SU-DHL-6 (cell line): ENCODE measurements at regions not wholly inside any gene's neighbourhood (a gene's known extent, or its start where the extent isn't known, plus 50 kb on each side); places are given as distances from the start of the nearest gene placed in this dataset.

Source experiments
- CTCF ChIP-seq: fragments of 200-600 bp; sonication (generic); IDR thresholded peaks from one replicate; pipeline ENCODE4 v1.5.1; 2017; ENCODE audit warnings: antibody characterized with exemption, mild to moderate bottlenecking, low read length, moderate library complexity; ENCODE audit not compliant: insufficient read depth, poor library complexity, severe bottlenecking
- EZH2phosphoT487 ChIP-seq: fragments of 200-600 bp; sonication (generic), shearing (Covaris generic); conservative IDR thresholded peaks from 2 replicates; pipeline ENCODE4 v1.6.1; 2018; ENCODE audit warnings: mild to moderate bottlenecking, antibody characterized with exemption, low read length, moderate library complexity, mixed read lengths

GRCh38 chr16:50887500-50888298, 145.8 kb downstream of the CYLD start:
- no peak for TF ChIP-seq CTCF
- no peak for TF ChIP-seq EZH2phosphoT487
